Ishikawa (cell line): ENCODE measurements at regions not wholly inside any gene's neighbourhood (a gene's known extent, or its start where the extent isn't known, plus 50 kb on each side); places are given as distances from the start of the nearest gene placed in this dataset.

ENCODE experiments used
- CEBPB ChIP-seq: IDR thresholded peaks from 2 replicates; pipeline ENCODE4 v1.6.1; 2012
- CREB1 ChIP-seq: IDR thresholded peaks from 2 replicates; pipeline ENCODE4 v1.6.1; 2012; ENCODE audit warnings: low read depth
- EGR1 ChIP-seq: IDR thresholded peaks from 2 replicates; pipeline ENCODE4 v1.6.1; 2012
- EP300 ChIP-seq: IDR thresholded peaks from 2 replicates; pipeline ENCODE4 v1.6.1; 2012; ENCODE audit warnings: borderline replicate concordance
- FOXM1 ChIP-seq: IDR thresholded peaks from 2 replicates; pipeline ENCODE4 v1.6.1; 2012; ENCODE audit warnings: low read depth, borderline replicate concordance
- MAX ChIP-seq: IDR thresholded peaks from 2 replicates; pipeline ENCODE4 v1.6.1; 2012
- NFIC ChIP-seq: IDR thresholded peaks from 2 replicates; pipeline ENCODE4 v1.6.1; 2012
- RAD21 ChIP-seq: IDR thresholded peaks from 2 replicates; pipeline ENCODE4 v1.6.1; 2012; ENCODE audit warnings: low read depth
- REST ChIP-seq: IDR thresholded peaks from 2 replicates; pipeline ENCODE4 v1.6.1; 2012; ENCODE audit warnings: low read depth, mild to moderate bottlenecking
- TAF1 ChIP-seq: IDR thresholded peaks from 2 replicates; pipeline ENCODE4 v1.6.1; 2012; ENCODE audit warnings: low read depth, mild to moderate bottlenecking
- TCF12 ChIP-seq: IDR thresholded peaks from 2 replicates; pipeline ENCODE4 v1.6.1; 2012; ENCODE audit warnings: low read depth
- TEAD4 ChIP-seq: IDR thresholded peaks from 2 replicates; pipeline ENCODE4 v1.6.1; 2012
- USF1 ChIP-seq: IDR thresholded peaks from 2 replicates; pipeline ENCODE4 v1.6.1; 2012
- YY1 ChIP-seq: IDR thresholded peaks from 2 replicates; pipeline ENCODE4 v1.6.1; 2012; ENCODE audit warnings: low read depth
- ZBTB7A ChIP-seq: IDR thresholded peaks from 2 replicates; pipeline ENCODE4 v1.6.1; 2012; ENCODE audit warnings: low read depth

GRCh38 chr5:67536866-67537265, 340.3 kb upstream of the CD180 start:
- TF ChIP-seq MAX (no peak), CEBPB (no peak), EGR1 (no peak), CREB1 (no peak), RAD21 (no peak), YY1 (no peak), NFIC (no peak), EP300 (no peak), TAF1 (no peak), REST (no peak), ZBTB7A (no peak), FOXM1 (no peak), USF1 (no peak), TEAD4 (no peak), TCF12 (no peak)

GRCh38 chr5:67530609-67531255, 334.1 kb upstream of the CD180 start:
- TF ChIP-seq EP300, result no peak
- TF ChIP-seq CREB1, result no peak
- no peak for TF ChIP-seq TEAD4
- TF ChIP-seq REST, result no peak
- no peak for TF ChIP-seq EGR1
- no peak for TF ChIP-seq CEBPB

GRCh38 chr5:67528953-67529352, 332.4 kb upstream of the CD180 start:
- TF ChIP-seq TEAD4, result no peak
- TF ChIP-seq CREB1, result no peak
- TF ChIP-seq REST, result no peak
- TF ChIP-seq USF1, result no peak
- TF ChIP-seq RAD21, result no peak
- TF ChIP-seq TAF1, result no peak
- TF ChIP-seq EP300, result no peak
- TF ChIP-seq ZBTB7A, result no peak
- TF ChIP-seq TCF12, result no peak
- no peak for TF ChIP-seq YY1
- TF ChIP-seq FOXM1, result no peak
- no peak for TF ChIP-seq EGR1
- TF ChIP-seq NFIC, result no peak
- no peak for TF ChIP-seq CEBPB
- TF ChIP-seq MAX, result no peak

- TF ChIP-seq FOXM1 (no peak), USF1 (no peak), RAD21 (no peak), TEAD4 (no peak), TCF12 (no peak), TAF1 (no peak), NFIC (no peak), MAX (no peak), YY1 (no peak), REST (no peak), EP300 (no peak), ZBTB7A (no peak), CEBPB (no peak), EGR1 (no peak), CREB1 (no peak)
Measured at GRCh38 chr5:67526793-67527192, 330.2 kb upstream of the CD180 start.
